Activated gamma-delta T cell treated with Interleukin-2 at 50 U/mL for 16 hours (primary cell): ENCODE measurements at regions not wholly inside any gene's neighbourhood (a gene's known extent, or its start where the extent isn't known, plus 50 kb on each side); places are given as distances from the start of the nearest gene placed in this dataset.

ENCODE experiments used
- DNase-seq: peaks from one replicate; pipeline ENCODE4 v3.0.0-alpha.2; 2020

DNA sequence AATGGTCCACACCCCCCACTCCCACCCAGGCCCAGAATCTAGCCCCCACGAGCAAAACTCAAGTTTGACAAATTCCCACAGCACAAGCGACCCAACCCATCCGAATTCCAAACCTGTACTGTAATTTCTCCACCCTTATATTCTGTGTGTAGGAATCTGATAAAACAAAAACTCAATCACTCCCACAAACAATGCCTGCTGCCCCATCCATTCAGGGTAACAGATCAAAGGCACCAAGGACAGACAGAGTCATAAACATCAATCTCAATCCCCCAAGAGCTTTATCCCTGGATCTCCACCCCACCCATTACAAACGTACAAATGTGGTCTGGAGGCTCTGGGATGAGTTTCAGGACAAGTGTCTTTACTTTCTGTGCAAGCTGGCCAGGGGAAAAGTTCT, 157.8 kb downstream of the AXIN2 start:
- DNase-seq, result no peak

DNA sequence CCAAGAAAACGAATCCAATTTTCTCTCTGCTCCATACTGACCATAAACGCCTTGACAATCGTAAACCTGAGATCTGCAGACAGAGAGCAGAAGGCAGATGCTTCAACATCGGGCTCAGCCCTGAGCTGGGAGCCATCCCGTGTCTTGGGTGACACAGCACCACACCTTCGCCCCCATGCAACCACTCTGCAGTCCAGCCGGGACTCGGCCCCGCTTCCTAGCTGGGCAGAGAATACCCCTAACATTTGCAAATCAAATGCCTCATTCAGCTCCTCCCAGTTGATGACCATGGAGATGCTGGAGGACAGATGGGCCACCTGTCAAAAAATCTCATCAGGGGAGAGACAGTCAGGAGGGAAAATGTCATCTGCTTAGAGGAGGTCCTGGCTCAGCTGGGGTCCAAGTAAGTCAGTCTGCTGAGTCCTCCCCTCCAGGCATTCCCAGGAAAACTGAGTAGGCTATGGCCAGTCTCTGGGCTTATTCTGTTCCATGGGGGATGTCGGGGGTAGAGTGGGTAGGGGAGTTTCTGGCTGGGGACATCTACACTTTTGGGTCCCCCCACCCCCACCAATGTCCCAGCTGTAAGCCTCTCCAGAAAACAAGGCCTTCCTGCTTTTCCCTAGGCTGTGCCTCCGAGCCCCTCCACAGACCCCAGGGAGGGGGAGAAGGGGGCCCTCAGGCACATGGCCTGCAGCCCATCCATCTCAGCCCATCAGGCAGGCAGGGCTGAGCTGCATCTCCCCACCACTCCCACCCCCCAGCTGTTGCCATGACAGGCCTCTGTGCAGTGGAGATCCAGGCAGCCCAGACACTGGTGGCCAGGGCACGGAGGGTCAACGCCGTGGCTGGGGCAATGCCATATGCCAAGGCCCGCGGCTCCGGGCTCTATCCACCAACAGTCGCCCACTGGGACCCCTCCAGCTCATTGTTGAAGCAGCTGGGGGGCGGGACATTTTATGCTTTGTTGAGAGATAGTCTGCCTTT, 158.6 kb downstream of the AXIN2 start:
- no peak for DNase-seq

DNA sequence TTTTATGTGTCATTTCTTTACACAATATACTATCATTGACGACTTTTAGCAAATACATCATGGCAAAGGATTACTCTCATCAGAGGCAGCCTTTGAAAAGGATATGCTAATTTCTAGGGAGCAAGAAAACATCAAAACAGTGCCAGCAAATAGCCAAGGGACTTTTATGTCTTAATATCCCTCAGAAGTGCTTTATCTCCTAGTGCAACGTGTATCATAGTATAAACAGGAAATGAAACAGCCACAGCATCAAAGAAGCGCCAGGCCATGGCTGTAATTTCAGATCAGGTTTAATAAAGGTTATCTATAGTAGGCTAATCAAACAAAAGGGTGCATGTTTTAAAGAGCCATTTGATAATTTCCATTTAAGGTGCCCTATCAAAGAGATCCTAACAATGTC, 159.9 kb downstream of the AXIN2 start:
- no peak for DNase-seq

DNA sequence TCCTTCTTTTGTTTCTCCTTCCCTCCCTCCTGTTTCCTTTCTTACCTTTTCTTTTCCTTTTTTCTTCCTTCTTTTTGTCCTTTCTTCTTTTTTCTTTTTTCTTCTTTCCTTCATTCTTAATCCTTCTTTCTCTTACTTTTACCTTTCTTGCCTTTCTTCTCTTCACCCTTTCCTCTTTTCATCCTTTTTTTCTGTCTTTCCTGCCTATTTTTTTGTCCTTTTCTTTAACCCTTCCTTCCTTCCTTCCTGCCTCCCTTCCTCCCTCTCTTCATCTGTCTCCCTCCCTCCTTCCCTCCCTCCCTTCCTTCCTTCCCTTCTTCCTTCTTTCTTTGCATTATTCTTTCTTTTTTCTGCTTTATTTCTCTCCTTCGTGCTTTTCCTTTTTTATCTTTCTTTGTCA, 160.7 kb downstream of the AXIN2 start:
- no peak for DNase-seq

DNA sequence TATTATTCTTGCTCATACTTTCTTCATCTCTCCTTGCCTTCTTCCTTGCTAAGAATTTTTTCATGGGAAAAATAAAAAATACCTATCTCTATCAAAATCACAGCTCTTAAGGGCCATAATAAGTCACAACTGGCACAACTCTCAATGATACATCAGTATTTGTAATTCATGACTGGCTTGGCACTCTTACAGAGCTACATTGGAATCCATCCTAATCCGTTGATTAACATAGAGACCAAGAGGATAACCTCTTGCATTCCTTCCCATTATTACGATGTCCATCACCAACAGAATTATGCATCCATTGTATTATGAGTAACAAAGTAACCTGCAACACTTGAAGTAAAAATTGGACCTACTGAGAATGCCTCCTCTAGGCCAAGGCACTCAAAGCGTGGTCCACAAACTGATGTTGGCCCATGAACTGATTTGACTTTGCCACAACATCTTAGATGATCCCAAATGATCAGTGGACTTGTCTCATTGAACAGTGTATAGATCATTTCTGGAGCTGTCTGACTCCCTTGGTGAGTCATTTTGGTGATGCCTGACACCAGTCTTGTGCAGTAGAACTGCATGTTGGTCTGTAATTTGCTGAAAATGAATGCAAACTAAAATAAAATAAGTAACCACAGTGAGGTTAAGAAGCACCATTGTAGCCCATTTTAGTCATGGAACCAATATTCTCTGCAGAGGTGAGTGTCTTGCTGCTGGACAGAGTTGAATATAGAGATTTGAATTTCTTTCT, 163.2 kb downstream of the AXIN2 start:
- no peak for DNase-seq

DNA sequence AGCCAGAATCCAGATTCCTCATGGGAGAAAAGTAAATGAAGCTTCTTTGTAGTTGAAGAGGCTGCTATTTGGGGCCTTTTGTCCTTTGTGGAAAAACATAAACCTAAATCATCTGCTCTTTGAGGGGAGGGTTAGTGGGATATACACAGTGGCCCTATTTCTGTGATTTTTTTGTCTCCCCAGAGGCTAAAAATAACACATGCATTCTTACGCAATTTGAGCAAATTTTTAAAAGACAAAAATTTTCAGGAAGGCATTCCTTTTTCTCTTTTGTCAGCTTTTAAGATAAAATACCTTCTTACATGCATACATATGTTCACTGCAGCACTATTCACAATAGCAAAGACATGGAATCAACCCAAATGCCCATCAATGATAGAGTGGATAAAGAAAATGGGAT, 165.5 kb downstream of the AXIN2 start:
- no peak for DNase-seq

DNA sequence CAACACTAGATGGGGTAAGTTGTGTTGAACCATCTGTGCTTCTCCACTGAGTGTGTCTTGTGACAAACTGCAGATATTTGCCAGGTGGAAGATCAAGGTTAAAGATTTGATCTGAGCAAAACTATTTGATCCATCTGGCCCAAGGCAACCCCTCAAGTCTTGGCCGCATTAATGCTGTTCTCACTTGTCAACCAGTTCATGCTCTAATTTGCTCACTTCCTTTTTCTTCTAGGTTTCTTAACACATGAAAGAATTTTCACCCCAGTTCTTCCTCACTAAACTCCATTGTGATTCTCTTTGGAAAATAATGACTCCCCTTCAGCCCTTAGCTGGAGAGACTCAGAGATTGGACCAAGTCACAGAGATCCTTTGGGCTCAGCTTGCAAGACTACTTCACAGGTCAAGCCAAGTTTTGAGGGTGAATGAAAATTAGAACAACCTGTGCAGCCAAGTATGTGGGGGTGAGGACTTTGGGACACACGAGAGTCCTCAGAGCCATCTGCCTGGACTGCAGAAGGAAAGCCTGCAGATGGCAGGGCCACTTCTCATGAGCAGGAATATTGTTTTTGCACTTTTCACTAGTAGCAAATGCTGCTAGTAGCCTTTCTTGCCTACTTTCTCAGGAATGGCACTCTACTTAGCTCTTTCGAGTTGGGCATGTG, 166.5 kb downstream of the AXIN2 start:
- no peak for DNase-seq

DNA sequence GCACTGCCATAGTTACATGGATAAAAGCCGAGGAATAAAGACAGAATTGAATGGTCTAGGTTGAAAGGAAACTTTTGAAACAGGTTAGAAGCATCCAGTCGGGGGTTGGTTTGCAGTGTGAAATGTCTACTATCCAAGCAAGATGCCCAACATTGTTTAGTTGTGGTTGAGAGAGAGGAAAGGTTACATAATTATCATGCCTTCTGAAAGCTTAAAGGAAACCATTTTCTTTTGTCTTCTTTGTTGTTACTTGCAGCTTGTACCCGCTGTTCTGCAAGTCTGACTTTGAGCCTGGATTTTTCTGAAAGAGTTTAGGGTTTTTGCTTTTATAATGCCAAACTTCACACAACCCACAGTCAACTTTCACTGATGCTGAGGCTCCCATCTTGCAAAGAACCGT, 167.9 kb downstream of the AXIN2 start:
- no peak for DNase-seq

DNA sequence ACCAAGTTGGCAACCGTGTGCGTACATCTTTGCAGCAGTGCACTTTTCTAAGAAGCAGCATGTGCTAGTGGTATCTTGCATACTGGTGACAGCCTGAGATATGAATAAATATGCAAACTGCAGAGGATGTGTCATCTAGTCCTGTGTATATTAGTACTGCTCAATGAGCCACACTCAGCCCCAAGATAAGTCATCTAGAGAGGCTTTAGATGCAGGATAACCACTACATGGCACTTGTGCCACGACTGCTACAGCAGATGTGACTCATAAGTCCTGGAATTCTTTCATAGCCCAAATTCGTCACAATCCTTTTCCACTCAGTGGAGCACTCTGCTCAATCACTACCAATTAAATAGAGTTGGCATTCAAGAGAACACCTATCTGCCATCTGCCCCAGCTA, 171.5 kb downstream of the AXIN2 start:
- no peak for DNase-seq

DNA sequence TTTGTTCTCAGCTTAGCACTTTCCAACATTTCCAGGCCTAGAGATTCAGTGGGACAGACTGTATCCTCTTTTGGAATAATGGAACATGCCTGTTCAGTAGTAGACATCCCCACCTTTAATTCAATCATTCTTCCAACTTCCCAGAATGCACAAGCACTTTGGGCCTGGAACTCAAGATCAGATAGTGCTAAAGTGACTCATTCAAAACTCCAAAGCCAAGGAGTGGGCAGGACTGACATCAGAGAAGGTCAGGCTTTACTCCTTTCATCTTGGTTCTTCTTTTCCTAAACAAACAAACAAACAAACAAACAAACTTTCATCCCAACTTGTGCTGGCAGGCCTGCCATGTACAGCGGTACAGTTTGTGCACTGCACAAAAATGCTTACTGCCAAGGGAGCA, 172.0 kb downstream of the AXIN2 start:
- no peak for DNase-seq

DNA sequence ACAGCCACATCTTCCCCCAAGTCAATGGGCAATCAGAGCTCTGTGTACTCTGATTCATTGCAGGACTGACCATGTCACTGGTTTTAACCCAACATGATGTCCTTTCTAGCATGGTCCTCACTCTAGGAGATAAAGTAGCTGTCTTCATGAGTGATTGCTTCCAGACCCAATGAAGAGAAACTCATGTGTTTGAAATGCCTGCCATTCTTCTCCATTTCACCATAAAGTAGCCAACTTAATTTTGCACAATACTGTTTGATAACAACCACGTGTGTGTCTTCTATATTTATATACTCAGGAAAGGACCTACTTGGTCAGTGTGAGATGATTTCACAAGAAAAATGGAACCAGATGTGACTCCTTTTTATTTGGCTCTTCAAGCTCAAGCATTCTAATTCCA, 172.5 kb downstream of the AXIN2 start:
- DNase-seq, result no peak

DNA sequence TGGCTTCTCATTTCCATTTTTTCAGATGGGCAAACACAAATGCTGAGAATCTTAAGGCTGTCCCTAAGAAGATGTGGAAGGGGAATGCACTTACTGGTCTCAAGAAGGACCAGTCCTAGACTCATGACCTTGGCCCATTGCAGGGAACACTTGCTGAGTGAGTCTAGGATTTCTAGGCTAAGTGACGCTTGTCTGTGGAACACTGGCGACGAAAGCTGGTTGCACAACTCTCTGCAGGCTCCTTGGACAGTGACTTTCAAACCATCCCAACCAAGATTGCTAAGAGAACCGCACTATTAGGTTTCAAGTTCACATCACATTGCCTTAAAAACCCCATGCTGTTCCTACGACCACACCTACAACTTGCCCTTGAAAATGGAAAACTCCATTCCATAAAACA, 174.1 kb downstream of the AXIN2 start:
- DNase-seq, result no peak

DNA sequence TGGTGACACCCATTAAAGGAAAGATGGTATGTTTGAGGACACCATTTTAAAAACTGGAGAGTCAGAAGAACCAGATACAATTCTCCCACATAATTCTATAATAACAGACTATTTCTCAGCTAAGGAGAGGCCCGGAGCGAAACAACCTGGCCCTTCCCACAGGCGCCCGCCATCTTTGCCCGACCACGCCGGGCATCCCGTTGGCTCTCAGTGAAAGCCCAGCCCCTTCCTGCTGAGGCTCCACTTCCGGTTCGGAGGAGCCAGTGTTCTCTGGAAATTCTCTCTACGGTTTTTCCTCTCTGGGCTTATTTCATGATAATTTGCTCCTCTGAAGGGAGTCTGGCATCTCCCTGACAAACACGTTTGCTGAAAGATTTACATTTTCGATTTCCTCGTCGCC, 175.7 kb downstream of the AXIN2 start:
- no peak for DNase-seq

DNA sequence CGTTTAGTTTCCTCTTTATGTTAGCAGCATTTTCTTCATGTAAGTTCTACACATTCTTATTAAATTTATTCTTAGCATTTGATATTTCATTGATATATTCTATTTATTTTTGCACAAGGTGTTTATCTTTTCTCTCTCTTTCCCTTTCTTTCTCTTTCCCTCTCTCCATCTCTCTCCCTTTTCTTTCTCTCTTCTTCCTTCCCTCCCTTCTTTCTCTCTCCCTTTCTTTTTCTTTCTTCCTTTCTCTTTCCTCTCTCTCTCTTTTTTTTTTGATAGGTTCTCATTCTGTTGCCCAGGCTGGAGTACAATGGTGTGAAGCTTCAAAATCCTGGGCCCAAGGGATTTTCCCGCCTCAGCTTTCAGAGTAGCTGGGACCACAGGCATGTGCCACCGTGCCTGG, 176.4 kb downstream of the AXIN2 start:
- DNase-seq, result no peak

DNA sequence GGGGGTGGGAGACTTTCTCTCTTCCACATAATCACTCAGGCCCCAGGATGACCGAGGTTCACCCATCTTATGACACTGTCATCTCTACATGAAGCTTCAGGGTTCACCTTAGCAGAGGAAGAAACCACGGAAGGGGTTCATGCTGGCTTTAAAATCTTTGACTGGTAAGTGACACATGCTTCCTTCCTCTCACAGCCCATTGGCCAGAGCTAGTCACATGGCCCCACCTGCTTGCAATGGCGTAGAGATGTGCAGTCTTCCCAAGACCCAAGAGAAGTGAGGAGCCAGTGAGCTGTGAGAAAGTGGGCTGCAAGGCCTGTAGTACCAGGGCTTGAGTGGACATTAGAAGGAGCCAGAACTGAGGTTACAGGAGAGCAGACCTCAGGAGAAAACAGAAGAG, 180.3 kb downstream of the AXIN2 start:
- DNase-seq, result no peak

DNA sequence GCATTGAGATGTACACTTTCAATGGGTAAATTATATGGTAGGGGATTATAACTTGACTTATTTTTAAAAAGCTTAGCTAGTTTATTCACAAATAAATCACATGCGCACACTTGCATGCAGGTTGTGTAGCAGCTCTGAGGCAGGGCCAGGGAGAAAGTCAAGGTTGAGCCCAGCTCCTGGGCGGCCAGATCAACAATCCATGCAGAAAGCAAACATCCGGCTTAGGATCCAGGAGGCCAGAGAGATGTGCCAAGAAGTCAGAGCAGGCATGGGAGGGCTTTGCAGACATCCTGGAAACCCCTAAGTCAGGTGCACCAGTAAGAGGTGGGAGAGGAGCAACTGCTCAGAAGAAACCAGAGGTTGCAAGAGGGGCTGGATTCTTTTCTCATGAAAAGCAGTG, 186.5 kb downstream of the AXIN2 start:
- DNase-seq, result no peak

DNA sequence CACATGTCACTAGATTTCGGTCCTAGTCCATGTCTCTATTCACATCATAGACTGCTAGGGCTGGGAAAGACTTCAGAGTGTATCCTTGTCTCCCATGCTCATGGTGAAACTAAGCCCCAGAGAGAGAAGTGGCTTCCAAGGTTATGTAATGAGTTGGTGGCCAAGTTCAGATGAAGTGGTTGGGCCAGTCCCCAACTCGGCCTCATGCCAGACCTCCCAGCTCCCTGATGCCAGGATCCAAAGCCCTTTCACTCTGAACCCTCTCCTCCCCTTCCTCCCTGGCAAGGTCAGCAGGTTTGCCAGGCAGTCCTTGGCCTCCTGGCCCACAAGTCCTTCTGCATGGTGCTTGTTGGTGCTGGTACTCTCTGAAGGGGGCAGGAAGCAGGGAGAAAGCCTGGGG, 189.7 kb downstream of the AXIN2 start:
- DNase-seq, result no peak

DNA sequence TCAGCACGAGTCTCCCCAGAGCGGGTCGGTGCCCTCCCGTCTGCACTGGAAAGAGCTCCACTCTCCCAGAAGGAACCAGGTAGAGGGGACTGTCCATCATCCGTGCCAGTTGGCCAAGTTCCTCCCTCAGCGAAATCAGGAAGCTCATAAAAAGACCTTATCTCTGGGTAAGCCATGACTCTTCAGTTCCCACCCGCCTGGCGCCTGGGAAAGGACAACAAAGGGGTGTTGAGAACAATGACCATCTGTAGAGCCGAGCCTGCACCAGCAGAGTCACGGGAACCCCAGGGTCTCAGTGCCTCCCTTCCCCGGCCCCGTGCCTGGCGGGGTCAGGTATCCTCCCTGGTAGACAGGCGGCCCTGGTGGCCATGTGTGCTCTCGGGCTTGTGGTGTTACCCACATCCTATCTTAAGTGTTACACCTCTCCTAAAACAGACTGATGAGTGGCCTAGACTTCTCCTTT, 190.7 kb downstream of the AXIN2 start:
- peak; percentile 11 for DNase-seq

DNA sequence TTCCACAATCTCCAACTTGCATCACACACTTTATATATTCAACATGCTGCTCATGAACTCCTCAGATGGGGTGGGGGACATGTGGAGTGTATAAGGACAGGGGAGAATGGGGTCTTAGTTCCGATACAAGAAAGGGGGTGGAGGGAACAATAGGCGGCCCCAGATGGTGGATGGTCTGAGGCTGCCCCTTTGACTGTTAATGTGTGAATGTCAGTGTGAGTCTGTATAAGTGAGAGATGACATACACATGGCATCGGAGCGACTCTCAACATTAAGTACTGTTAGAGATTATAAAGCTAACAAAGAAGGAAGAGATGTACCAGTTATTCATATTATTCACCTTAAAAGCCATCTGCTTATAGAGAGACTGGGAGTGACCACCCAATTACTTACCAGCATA, 193.1 kb downstream of the AXIN2 start:
- DNase-seq, result no peak

DNA sequence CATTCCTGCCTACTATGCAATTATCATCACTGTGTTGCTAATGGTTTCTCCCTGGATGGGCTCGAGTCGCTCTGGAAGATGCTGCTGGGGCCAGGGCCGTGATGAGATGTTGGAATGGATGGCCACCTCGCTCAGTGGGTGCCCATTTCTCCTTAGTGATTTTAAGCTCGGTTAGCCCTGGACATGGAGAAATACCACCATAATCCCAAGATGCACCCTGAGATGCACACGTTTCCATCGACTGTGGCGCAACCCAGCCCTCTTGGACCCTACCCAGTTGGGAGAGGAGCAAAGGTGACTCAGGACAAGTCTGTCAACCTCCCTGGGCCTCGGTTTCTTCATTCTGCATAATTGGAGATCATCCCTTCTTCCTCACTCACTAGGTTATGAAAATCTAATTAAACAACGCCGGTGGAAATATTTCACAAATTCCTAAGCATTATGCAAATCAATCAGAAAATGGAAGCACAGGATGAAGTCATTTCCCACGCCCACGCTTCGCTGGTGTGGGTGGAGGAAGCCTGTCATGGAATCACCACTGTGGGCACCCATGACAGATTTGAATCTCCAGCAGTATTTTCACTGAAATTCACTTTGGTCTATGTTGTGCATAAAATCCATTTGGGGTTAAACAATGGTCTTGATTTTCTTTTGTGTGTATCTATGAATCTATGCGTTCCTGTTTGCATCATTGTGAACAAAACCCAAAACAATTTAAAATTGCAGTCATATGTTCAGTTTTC, 195.2 kb downstream of the AXIN2 start:
- DNase-seq, result no peak

DNA sequence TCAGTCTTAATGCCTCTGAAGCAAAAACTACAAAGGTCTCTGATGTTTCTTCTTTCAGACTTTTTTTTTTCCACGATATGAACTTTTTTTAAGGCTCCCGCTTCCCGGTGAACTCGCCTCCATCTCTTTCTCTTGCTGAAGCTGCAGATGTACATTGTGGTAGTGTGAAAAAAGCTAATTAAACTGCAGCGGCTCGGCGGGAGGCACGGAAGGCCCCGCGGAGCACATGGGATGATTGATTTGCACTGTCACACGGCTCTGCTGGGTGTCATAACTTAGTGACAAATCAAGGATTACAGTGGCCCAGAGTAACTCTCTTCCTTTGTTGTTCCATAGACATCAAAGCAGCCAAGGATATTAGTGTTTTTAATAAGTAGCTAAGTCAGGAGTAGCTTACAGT, 196.3 kb downstream of the AXIN2 start:
- no peak for DNase-seq

DNA sequence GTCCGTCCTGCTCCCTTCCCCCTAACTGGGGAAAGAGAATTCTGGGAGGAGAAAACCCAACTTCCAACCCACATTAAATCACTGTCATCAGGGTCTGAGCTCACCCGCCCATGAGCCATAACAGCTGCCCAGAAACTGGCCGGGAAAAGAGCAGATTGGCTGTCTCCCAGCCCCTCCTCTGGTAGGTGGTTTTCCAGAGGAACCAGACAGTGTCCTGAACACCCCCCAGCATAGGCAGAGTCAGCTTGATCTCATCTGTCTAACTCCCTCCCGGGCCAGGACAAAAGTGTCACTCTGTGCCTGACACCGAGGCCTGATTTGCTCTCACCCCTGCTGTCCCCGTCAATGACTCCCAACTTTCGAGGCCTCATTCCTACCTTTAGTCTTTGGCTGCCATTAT, 197.0 kb downstream of the AXIN2 start:
- no peak for DNase-seq

DNA sequence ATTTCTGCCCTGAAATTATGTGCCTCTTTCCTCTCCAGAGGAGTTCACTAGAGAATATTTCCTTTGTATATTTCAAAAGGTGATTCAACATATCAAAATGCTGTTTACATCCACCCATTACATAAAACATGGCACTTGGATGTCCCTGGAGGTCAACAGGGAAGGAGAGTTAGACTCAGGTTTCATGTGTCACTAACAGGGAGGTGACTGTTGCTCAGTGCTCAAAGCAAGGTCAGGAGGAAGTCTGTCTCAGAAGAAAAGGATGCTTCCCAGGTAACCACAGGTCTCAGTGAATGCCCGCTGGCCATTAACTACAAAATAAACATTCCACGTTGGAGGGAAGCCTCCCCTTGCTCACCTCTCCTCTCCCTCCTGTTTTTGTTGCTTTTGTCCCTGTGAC, 198.6 kb downstream of the AXIN2 start:
- DNase-seq, result no peak
